GM21526 (cell line): ENCODE measurements at regions not wholly inside any gene's neighbourhood (a gene's known extent, or its start where the extent isn't known, plus 50 kb on each side); places are given as distances from the start of the nearest gene placed in this dataset.

Source experiments
- ATAC-seq: cut with Tn5 transposase; IDR thresholded peaks from one replicate; pipeline ENCODE4 v1.9.1; 2021; ENCODE audit warnings: moderate library complexity; ENCODE audit not compliant: unreplicated experiment, low FRiP score

DNA sequence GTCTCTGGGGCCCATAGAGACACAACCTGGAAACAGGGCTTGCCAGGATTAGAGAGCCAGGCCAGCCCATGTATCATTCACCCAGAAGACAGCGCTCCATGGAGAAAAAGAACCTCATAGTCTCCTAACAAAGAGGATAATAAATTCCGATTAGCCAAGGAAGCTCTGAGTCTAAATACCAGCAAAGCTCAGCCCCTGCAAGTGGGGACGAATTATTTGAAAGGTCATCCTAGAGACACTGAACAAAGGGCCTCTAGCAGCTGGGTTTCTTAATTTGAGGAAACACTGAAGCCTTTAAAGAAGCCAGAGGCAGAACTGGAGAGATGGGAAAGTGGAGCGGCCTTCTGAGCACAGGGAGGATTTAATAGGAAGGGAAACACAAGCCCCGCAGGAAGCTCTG lies 287.1 kb upstream of the ZNF462 start:
- ATAC-seq, result no peak

GRCh38 chr9:106576232-106576760 lies 286.7 kb upstream of the ZNF462 start:
- ATAC-seq, result no peak

GRCh38 chr9:106577121-106577520 lies 285.8 kb upstream of the ZNF462 start:
- no peak for ATAC-seq

DNA sequence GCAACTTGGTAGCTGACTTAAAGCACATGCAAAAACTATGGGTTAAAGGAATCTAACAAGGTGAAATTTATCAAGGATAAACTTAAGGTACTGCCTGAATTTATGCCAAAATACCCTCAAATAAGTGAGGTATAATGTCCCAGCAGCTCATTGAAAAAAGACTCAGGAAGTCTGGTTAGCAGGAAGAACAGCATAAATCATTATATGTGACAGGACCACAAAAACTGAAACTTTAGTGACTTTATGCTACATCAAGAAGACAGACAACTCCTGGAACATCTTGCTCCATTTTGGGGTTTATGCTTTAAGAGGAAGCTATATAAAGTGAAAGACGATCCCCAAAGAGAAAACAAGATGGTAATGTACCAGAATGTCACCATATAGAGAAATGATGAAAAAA lies 282.4 kb upstream of the ZNF462 start:
- no peak for ATAC-seq

DNA sequence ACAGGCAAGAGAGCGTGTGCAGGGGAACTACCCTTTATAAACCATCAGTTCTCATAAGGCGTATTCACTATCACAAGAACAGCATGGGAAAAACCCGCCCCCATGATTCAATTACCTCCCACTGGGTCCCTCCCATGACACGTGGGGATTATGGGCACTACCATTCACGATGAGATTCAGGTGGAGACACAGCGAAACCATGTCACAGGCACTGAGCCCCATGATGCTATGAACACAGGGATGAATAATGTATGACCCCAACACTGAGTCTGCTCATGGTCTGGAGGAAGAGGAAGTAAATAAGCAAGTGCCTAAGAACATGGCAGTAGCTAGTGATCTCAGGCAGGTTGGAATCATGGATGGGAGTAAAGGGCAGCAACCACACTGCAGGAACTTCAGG lies 281.0 kb upstream of the ZNF462 start:
- no peak for ATAC-seq

GRCh38 chr9:106583751-106584150 lies 279.2 kb upstream of the ZNF462 start:
- no peak for ATAC-seq

DNA sequence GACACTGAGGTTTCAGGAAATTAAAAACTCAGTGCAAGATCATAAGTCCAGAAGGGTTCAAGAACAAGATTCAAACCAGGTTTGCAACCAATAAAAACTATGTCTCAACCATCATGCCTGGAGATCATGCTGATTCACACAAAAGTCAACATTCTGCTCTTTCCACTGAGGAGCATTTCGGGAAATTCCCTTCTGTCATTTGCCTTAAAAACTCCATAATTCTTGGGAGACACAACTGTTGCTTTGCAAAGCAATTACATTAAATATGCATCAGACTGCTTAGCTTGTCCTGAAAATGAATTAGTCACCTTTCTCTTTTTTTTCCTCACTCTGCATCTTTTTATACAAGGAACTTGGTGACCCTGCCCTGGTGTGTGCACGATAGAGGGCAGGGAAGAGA lies 275.9 kb upstream of the ZNF462 start:
- no peak for ATAC-seq

DNA sequence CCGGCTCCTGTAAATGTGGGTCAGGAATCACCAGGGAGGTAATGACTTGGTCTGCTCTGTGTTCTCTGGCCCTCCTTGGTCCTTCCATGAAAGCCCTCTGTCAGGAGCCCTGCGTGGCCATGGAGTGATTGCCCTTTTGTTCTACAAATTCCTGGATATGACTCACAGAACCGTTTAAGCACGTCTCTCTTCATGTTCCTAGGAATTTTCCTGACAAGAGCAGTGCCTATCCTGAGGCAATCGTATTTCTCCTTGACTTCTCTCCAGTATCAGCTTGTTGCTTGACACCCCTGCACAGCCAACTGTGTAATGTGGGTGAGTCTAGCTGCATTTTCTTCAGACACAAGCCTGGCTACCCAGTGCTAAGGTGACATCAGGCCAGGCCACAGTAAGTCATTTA lies 274.3 kb upstream of the ZNF462 start:
- no peak for ATAC-seq

DNA sequence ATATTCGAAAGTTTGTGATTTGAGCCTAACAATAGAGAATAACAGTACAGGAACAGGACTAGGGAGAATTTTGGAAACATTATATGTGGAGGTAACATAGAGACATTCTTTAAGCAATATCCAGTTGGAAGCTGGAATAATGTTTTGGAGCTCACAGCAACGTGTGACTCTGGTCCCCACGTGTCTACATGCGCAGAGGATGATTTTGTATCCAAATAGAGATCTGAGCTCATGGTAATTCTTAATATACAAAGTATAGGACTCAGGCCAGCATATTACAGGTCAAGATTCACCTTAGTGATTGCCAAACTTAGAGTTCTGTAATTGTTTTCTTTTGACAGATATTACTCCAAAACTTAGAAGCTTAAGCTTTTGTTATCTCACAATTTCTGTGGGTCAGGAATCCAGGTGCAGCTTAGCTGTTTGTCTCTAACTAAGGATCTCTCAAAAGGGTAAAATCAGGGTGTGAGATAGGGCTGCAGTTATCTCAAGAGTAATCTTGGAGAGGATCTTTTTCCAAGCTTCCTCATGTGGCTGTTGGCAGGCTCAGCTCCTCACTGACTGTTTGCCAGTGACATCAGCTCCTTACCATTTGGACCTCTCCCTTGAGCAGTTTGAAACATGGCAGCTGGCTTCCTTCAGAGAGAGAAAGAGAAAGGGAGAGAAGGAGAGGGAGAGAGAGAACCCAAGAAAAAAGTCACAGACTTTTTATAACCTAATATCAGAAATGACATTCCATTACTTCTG lies 272.0 kb upstream of the ZNF462 start:
- no peak for ATAC-seq

DNA sequence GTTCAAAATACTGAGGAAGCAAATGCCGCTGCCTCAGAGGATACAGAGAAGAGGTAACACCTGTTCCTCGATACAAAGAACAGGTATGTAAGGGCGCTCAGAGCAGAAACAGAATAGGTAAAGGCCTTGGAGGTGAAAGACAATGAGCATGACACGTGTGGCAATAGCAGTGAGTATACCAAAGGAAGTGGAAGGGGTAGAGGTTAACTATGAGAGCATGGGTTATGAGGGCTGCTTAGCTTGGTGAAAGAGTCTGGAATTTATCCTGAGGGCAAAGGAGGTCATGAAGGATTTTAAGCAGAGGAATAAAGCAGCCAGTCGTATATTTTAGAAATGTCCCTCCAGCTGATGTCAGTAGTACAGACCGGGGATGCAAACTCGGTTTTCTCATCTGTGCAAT lies 269.8 kb upstream of the ZNF462 start:
- ATAC-seq, result no peak

- no peak for ATAC-seq
Measured at GRCh38 chr9:106596984-106597383, 266.0 kb upstream of the ZNF462 start.

GRCh38 chr9:106600955-106601560 lies 261.9 kb upstream of the ZNF462 start:
- ATAC-seq, result no peak

DNA sequence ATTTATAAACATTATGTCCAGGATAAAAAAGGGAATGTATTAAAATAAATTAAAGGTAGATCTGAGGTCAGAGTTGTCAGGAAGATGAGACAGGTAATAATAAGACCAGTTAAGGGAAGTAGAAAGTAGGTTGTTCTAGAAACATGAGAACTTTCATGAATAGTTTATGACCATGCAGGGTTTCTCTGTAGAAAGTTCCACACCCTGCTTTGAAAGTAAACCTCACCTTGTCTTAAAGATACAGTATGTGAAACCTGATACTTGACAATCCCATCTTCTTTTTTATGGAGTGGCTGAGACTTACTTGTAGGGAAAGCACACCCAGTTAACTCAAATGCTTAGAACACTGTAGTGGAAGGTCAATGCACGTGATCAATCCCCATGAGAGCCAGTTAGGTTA lies 260.6 kb upstream of the ZNF462 start:
- ATAC-seq, result no peak

- no peak for ATAC-seq
Measured at GRCh38 chr9:106613250-106613737, 249.7 kb upstream of the ZNF462 start.

DNA sequence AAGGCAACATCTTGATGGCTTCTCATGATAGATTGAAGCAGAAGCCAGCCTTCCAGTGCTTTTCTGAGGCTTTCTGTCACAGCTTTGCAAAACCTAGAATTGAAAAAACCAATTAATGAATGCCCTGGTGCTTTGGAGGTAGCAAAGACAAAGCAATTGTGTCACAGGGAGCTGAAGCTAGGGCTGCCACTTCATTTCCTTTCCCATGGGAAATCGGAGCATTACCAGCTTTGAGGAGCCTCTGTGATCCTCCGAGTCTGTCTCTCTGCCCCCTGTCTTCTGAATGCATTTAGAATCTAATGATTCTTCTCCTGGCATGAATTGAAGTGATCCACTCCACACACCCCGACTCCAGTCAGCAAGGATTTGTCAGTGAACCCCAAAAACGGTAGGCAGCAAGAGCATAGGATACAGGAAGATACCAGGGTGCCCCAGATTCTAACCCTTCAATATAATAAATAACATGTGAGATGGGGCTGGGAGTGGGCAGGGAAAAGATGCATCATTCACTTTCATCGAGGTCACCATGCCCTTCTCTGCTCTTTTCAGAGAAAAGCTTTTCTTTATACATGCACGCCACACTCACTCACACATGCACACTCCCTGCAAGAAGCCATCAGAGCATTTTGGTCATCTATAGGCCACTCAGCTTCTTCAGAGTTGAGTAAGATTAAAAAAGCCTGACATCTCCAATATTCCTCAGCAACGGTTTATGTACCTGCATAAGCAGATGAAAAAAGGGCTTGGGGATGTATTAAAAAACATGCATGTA lies 247.7 kb upstream of the ZNF462 start:
- no peak for ATAC-seq

- no peak for ATAC-seq
Measured at GRCh38 chr9:106616026-106616425, 246.9 kb upstream of the ZNF462 start.

DNA sequence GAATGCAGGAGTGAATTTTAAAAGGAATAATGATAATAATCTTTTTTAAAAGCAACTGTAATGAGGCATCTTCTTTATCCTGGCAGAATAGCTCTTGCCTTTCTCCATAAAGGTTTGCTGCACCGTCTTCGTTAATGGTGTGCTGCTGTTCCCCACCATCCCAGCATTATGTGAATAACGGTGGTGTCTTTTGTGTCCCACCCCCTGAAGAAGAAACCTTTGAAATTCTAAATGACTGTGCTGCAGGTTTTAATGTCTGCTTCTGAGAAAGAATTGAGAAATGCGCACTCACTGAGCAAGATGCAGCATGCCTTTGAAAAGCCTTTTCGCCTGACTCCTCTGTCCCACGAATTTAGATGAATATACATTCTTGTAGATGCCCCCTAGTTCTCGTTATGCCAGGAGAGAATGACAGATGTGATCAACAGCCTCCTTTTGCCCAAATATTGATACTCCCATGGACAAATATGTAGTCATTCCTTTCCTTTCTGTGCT lies 246.1 kb upstream of the ZNF462 start:
- no peak for ATAC-seq

GRCh38 chr9:106619211-106619610 lies 243.8 kb upstream of the ZNF462 start:
- ATAC-seq, result no peak

- ATAC-seq, result no peak
Measured at GRCh38 chr9:106620081-106620480, 242.9 kb upstream of the ZNF462 start.

DNA sequence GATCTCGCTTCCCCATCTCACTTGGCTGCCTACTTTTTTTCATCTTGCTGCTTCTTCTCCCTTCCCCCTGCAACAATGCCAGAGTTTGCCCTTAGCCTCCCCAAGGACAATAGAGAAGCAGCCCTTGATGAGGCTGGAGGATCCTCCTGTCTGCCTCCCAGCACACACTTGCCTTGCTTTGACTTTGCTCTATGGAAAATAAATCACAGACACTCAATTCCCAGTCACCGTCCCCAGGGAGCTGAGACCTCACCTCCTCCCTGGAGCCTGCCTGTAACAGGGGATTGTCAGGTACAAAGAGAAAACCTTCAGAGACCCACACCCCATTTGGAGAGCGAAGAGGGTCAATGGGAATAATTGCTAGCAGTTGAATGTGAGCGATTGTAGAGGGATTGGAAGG lies 242.1 kb upstream of the ZNF462 start:
- ATAC-seq, result no peak
